HL-60 (cell line): ENCODE measurements at regions not wholly inside any gene's neighbourhood (a gene's known extent, or its start where the extent isn't known, plus 50 kb on each side); places are given as distances from the start of the nearest gene placed in this dataset.

ENCODE experiments used
- DNase-seq, 2 experiments: peaks; one replicate each; pipeline ENCODE4 v3.0.0-alpha.2; 2010 to 2020; ENCODE audit warnings: low read depth in 1 of 2, low spot score in 1 of 2
- H3K27ac ChIP-seq: fragments of 250-450 bp; sonication (Bioruptor Pico); replicated peaks from 2 replicates; pipeline ENCODE4 v1.5.1; 2020; ENCODE audit warnings: mild to moderate bottlenecking, moderate library complexity
- H3K27me3 ChIP-seq: fragments of 250-450 bp; sonication (Bioruptor Pico); 2 replicates; pipeline ENCODE4 v1.5.1; 2021; ENCODE audit warnings: mild to moderate bottlenecking, moderate library complexity; ENCODE audit not compliant: insufficient read depth, poor library complexity, severe bottlenecking
- H3K4me3 ChIP-seq: replicated peaks from 2 replicates; pipeline ENCODE4 v1.5.1; 2011; ENCODE audit warnings: mild to moderate bottlenecking, control low read depth, low read length; ENCODE audit not compliant: insufficient read depth
- CTCF ChIP-seq: IDR thresholded peaks from one replicate; pipeline ENCODE4 v1.5.1; 2011; ENCODE audit warnings: low read length, control low read depth, inconsistent platforms; ENCODE audit not compliant: insufficient read depth
- GABPA ChIP-seq: IDR thresholded peaks from 2 replicates; pipeline ENCODE4 v1.6.1; 2012; ENCODE audit warnings: low read depth
- POLR2AphosphoS5 ChIP-seq: IDR thresholded peaks from 2 replicates; pipeline ENCODE4 v1.6.1; 2012; ENCODE audit warnings: low read depth
- REST ChIP-seq: IDR thresholded peaks from 2 replicates; pipeline ENCODE4 v1.6.1; 2012; ENCODE audit warnings: low read depth; ENCODE audit not compliant: insufficient replicate concordance
- SPI1 ChIP-seq: IDR thresholded peaks from 2 replicates; pipeline ENCODE4 v1.6.1; 2012; ENCODE audit warnings: low read depth, mild to moderate bottlenecking, borderline replicate concordance

- H3K27me3 ChIP-seq = no peaks in the 10 kb centered on the region
- TF ChIP-seq SPI1 (no peak), GABPA (no peak), REST (no peak), POLR2AphosphoS5 (no peak)
- no peak overlapping the region for H3K4me3 ChIP-seq
- no peak overlapping the region for H3K27ac ChIP-seq
- DNase-seq = no peak
Observed at GRCh38 chr10:111266165-111266564, 189.3 kb downstream of the ADRA2A start.

GRCh38 chr10:111267673-111268072 is 190.8 kb downstream of the ADRA2A start:
- no peak for TF ChIP-seq CTCF
- no peak for DNase-seq

GRCh38 chr10:111273235-111273634 is 196.4 kb downstream of the ADRA2A start:
- H3K27ac ChIP-seq = no peak overlapping the region
- H3K4me3 ChIP-seq = no peak overlapping the region
- DNase-seq = no peak
- TF ChIP-seq SPI1 (no peak), GABPA (no peak), REST (no peak), POLR2AphosphoS5 (no peak), CTCF (no peak)
- H3K27me3 ChIP-seq = no peaks in the 10 kb centered on the region

More at GRCh38 chr10:111267673-111268072, 190.8 kb downstream of the ADRA2A start:
- Histone ChIP-seq H3K4me3 (no peak overlapping the region), H3K27ac (no peak overlapping the region), H3K27me3 (no peaks in the 10 kb centered on the region)

- Histone ChIP-seq H3K4me3 (no peak overlapping the region), H3K27me3 (no peaks in the 10 kb centered on the region), H3K27ac (no peak overlapping the region)
- TF ChIP-seq SPI1 (no peak), CTCF (no peak), GABPA (no peak), REST (no peak), POLR2AphosphoS5 (no peak)
- no peak for DNase-seq
Observed at GRCh38 chr10:111273635-111274034, 196.8 kb downstream of the ADRA2A start.
